ENCODE measurements at regions not wholly inside any gene's neighbourhood (a gene's known extent, or its start where the extent isn't known, plus 50 kb on each side); places are given as distances from the start of the nearest gene placed in this dataset.
"Not testable (repeated sequence)": the region's sequence is repeated elsewhere in the genome, so short reads cannot be mapped to it uniquely, and the experiment has no call there.

DNA sequence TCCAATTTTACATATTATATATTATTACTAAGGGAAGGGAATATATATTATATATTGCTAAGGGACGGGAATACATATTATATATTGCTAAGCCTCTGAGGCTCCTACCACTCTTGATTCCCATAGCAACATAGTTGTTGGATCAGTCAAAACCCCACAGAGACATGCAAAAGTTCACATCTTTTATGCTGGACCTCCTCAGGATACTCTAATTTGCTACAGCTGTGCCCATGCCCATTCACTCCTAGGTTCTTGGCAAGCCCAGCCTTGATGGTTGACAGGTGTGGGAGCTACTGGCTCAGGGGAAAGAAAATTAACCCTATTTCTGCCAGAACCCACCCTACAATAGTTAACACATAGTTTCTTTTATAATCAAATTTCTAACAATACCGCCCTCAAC is 84.6 kb upstream of the POMZP3 start:
- DNase-seq, result not testable (repeated sequence)

DNA sequence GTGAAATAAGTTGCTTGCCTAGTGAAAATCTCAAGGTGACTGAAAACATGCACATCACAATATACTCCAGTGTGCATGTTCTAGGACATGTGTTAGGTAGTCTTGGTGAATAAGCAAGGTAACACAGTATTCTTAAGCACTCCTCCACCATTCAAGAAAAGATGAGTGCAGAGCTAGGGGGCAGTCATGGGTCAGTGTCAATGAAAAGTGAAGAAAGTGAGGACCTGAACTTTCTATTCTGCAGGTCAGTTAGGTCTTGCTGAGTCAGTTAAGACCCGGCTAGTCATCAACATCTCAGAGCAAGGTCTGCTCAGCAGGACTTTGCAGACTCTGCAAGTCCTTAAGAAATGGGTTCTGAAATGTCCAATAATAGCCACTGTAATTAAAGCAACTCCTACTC is 82.6 kb upstream of the POMZP3 start:
- DNase-seq, result not testable (repeated sequence)

- not testable (repeated sequence) for DNase-seq
These were observed 81.4 kb upstream of the POMZP3 start for GRCh38 chr7:76708446-76708845.

DNA sequence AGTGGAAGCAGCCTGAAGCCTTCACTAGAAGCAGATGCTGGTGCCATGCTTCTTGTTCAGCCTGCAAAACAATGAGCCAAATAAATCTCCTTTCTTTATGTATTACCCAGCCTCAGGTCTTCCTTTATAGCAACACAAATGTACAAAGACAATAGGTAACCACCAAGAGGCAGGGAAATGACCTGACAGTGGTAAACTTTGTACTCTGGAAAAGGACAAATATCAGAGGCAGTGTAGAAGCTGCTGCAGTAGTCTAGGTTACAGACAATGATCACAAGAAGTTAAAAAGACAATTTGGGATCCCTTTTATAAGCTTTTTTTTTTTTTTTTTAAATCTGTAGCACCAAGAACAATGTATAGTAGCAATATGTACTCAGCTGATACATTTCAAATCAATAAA is 76.7 kb upstream of the POMZP3 start:
- DNase-seq, result not testable (repeated sequence)

- DNase-seq, result not testable (repeated sequence)
These were observed 59.2 kb upstream of the POMZP3 start for GRCh38 chr7:76686277-76686676.

GRCh38 chr7:76684737-76685136 is 57.7 kb upstream of the POMZP3 start:
- not testable (repeated sequence) for DNase-seq

DNA sequence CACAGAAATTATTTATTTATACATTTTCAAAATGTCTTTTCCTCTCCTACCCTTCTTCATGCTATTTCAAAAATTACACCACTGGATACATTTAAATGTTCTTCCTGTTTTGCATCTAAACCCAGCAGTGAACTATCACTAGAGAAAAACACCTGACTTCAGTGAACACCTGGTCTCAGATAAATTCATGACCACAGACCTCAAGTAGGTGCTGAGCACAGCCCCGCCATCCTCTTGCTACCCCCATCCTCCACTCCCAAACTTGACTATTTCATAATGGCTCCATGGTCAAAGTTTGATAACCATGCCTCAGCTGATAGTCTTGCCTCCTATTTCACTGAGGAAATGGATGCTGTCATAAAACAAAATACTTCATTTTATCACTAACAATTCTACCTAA is 56.6 kb upstream of the POMZP3 start:
- DNase-seq, result not testable (repeated sequence)

DNA sequence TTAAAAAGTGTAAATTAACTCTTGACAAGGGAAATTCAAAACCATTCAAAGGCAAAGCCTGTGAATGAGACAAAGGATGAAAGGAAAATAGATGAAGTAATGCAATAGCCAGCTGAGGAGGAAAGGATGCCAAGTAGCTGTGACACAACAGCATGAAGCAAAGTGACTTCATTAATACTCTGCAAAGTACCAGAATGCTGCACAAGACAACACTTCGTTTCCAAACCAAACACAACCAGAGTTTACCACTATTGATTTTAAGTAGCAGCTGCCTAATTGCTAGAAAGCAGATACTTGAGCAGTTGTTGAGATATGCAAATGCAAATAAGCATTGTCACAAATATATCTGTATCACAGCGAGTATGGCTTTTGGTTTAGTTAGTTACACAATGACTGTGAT is 54.7 kb upstream of the POMZP3 start:
- DNase-seq, result peak in 1 of 2 donors; percentile 2

GRCh38 chr7:76679174-76679573 is 52.1 kb upstream of the POMZP3 start:
- not testable (repeated sequence) for DNase-seq

- not testable (repeated sequence) for DNase-seq
These were observed 51.4 kb upstream of the POMZP3 start for GRCh38 chr7:76678500-76678899.

DNA sequence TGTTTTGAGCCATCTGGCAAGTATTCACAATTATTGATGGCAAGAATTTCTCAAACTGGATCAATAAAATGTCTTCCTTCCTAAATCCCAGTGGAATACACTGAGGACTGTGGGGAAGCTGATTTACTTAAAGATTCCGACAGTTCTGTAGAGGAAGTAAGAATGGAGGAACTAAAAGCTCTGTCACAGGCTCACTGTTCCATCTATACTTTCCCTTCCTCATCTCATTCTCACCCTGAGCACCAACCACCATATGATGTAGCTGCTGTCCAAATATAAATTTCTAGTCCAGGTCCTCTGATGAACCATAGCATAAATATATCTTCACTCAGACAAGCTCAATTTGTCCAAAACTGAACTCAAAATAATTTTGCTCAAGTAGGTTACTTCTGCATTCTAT is 49.8 kb upstream of the POMZP3 start:
- peak in 1 of 2 donors; percentile 1 for DNase-seq
